ENCODE measurements at regions not wholly inside any gene's neighbourhood (a gene's known extent, or its start where the extent isn't known, plus 50 kb on each side); places are given as distances from the start of the nearest gene placed in this dataset.

GRCh38 chr21:23394458-23394857, 2212.8 kb downstream of the MRPL39 start:
- TF ChIP-seq CTCF (IDR thresholded peaks at IDR 0.05): no peak
- TF ChIP-seq POLR2AphosphoS5 (IDR thresholded peaks at IDR 0.05): no peak
- no peak for TF ChIP-seq POLR2A (IDR thresholded peaks at IDR 0.05)
